H1 (cell line): ENCODE measurements at regions not wholly inside any gene's neighbourhood (a gene's known extent, or its start where the extent isn't known, plus 50 kb on each side); places are given as distances from the start of the nearest gene placed in this dataset.

ENCODE experiments used
- CTCF ChIA-PET: fragments of 300-600 bp; sonication (Branson Sonifier 250); formaldehyde crosslinking; loops from one replicate; lab custom pipeline; 2021; ENCODE audit not compliant: partially characterized antibody; lab: Charles Lee
- POLR2A ChIA-PET: fragments of 300-600 bp; sonication (Branson Sonifier 250); formaldehyde crosslinking; loops from one replicate; lab custom pipeline; 2021; ENCODE audit warnings: inconsistent platforms; ENCODE audit not compliant: partially characterized antibody; lab: Charles Lee
- DNase-seq, 2 experiments: peaks; one replicate each; pipeline versions ENCODE4 v3.0.0 to v3.0.0-alpha.2; 2010 to 2022; ENCODE audit warnings: low spot score in 2 of 2, low read depth in 1 of 2, mixed read lengths in 1 of 2
- FAIRE-seq: peaks from 2 replicates; lab custom pipeline; 2011; peaks lifted over from hg19 to GRCh38; lab: Jason Lieb, UNC
- H2AFZ ChIP-seq: 2 replicates; pipeline ENCODE4 v1.8.1; 2012; ENCODE audit warnings: low read length, inconsistent platforms
- H2AK5ac ChIP-seq: 2 replicates; pipeline ENCODE4 v1.6.1; 2013; ENCODE audit warnings: low read depth, low read length
- H2BK120ac ChIP-seq: replicated peaks from 2 replicates; pipeline ENCODE3; 2013; ENCODE audit warnings: low read depth, low read length, inconsistent platforms
- H2BK12ac ChIP-seq: 2 replicates; pipeline ENCODE4 v1.6.1; 2013; ENCODE audit warnings: low read depth, low read length
- H2BK15ac ChIP-seq: 2 replicates; pipeline ENCODE4 v1.6.1; 2013; ENCODE audit warnings: low read length
- H2BK20ac ChIP-seq: 2 replicates; pipeline ENCODE4 v1.6.1; 2013; ENCODE audit warnings: low read length
- H2BK5ac ChIP-seq: 2 replicates; pipeline ENCODE4 v1.6.1; 2013; ENCODE audit warnings: low read depth, low read length
- H3K14ac ChIP-seq: 2 replicates; pipeline ENCODE4 v1.6.1; 2013; ENCODE audit warnings: inconsistent platforms; ENCODE audit not compliant: insufficient read length
- H3K18ac ChIP-seq: 2 replicates; pipeline ENCODE4 v1.6.1; 2013; ENCODE audit warnings: low read length; ENCODE audit errors: extremely low read depth
- H3K23ac ChIP-seq: 2 replicates; pipeline ENCODE4 v1.6.1; 2013; ENCODE audit warnings: inconsistent platforms; ENCODE audit not compliant: insufficient read length
- H3K23me2 ChIP-seq: 2 replicates; pipeline ENCODE4 v1.6.1; 2013; ENCODE audit warnings: low read depth, low read length
- H3K27ac ChIP-seq: 2 replicates; pipeline ENCODE4 v1.6.1; 2011; ENCODE audit warnings: low read depth, low read length, inconsistent platforms
- H3K27me3 ChIP-seq, 4 experiments: replicated peaks in 1 of 4; 1 replicate in 1 of 4; 2 replicates in 3 of 4; pipeline versions ENCODE4 v1.6.1 to v1.8.1; 2011 to 2013; ENCODE audit warnings: low read length in 3 of 4, mild to moderate bottlenecking in 3 of 4, inconsistent platforms in 2 of 4, mixed read lengths in 2 of 4, moderate library complexity in 1 of 4; ENCODE audit not compliant: control insufficient read depth in 3 of 4, insufficient read depth in 3 of 4; ENCODE audit errors: extremely low read depth in 1 of 4
- H3K36me3 ChIP-seq, 4 experiments: 2 replicates each; pipeline versions ENCODE4 v1.6.1 to v1.8.1; 2011 to 2013; ENCODE audit warnings: mild to moderate bottlenecking in 4 of 4, low read length in 3 of 4, moderate library complexity in 2 of 4, control low read depth in 1 of 4, inconsistent platforms in 1 of 4; ENCODE audit not compliant: insufficient read depth in 4 of 4, control insufficient read depth in 2 of 4
- H3K4ac ChIP-seq: replicated peaks from 2 replicates; pipeline ENCODE3; 2013; ENCODE audit warnings: low read length, low read depth, mixed read lengths, inconsistent platforms; ENCODE audit not compliant: insufficient read length
- H3K4me1 ChIP-seq, 4 experiments: replicated peaks in 1 of 4; 1 replicate in 1 of 4; 2 replicates in 3 of 4; pipeline versions ENCODE4 v1.6.1 to v1.8.1; 2011 to 2013; ENCODE audit warnings: low read length in 3 of 4, inconsistent platforms in 2 of 4, mixed read lengths in 1 of 4; ENCODE audit not compliant: insufficient read depth in 4 of 4, control insufficient read depth in 3 of 4
- H3K4me2 ChIP-seq, 2 experiments: 2 replicates each; pipeline versions ENCODE4 v1.6.1 to v1.8.1; 2011 to 2013; ENCODE audit warnings: low read depth in 2 of 2, low read length in 2 of 2, control low read depth in 1 of 2, inconsistent platforms in 1 of 2, mild to moderate bottlenecking in 1 of 2; ENCODE audit not compliant: insufficient read depth in 1 of 2
- H3K4me3 ChIP-seq, 4 experiments: fragments of 200-600, 300-600 bp in 1 of 4; sonication (generic), shearing (Covaris generic), sonication (Bioruptor Twin) in 1 of 4; 2 replicates each; pipeline versions ENCODE4 v1.5.1 to v1.8.1; 2011 to 2016; ENCODE audit warnings: low read length in 4 of 4, low read depth in 3 of 4, control low read depth in 2 of 4, inconsistent platforms in 2 of 4, mild to moderate bottlenecking in 2 of 4, mixed read lengths in 1 of 4, moderate library complexity in 1 of 4; ENCODE audit not compliant: insufficient read depth in 2 of 4; ENCODE audit errors: extremely low read depth in 1 of 4
- H3K56ac ChIP-seq: replicated peaks from 2 replicates; pipeline ENCODE3; 2013; ENCODE audit warnings: low read depth, mild to moderate bottlenecking, mixed read lengths, low read length, inconsistent platforms; ENCODE audit not compliant: insufficient read length
- H3K79me1 ChIP-seq: 2 replicates; pipeline ENCODE4 v1.6.1; 2013; ENCODE audit warnings: low read depth, low read length, control low read depth
- H3K79me2 ChIP-seq, 2 experiments: 2 replicates each; pipeline versions ENCODE4 v1.6.1 to v1.8.1; 2012 to 2013; ENCODE audit warnings: low read length in 2 of 2, mild to moderate bottlenecking in 2 of 2, inconsistent platforms in 1 of 2; ENCODE audit not compliant: insufficient read depth in 2 of 2, control insufficient read depth in 1 of 2
- H3K9ac ChIP-seq, 4 experiments: replicated peaks in 1 of 4; 1 replicate in 1 of 4; 2 replicates in 3 of 4; pipeline versions ENCODE4 v1.6.1 to v1.8.1; 2011 to 2013; ENCODE audit warnings: low read depth in 3 of 4, low read length in 3 of 4, control low read depth in 2 of 4, mild to moderate bottlenecking in 2 of 4, moderate library complexity in 2 of 4, inconsistent platforms in 1 of 4; ENCODE audit errors: extremely low read depth in 1 of 4
- H3K9me3 ChIP-seq, 2 experiments: 2 replicates each; pipeline versions ENCODE4 v1.6.1 to v1.8.1; 2012 to 2013; ENCODE audit warnings: mild to moderate bottlenecking in 2 of 2, moderate library complexity in 2 of 2, control low read depth in 1 of 2, inconsistent platforms in 1 of 2, low read depth in 1 of 2, low read length in 1 of 2, mixed read lengths in 1 of 2; ENCODE audit not compliant: insufficient read depth in 2 of 2
- H4K20me1 ChIP-seq, 2 experiments: replicated peaks in 1 of 2; 2 replicates each; pipeline versions ENCODE3 to v1.8.1; 2011 to 2013; ENCODE audit warnings: inconsistent platforms in 2 of 2, low read length in 2 of 2, mild to moderate bottlenecking in 1 of 2; ENCODE audit not compliant: insufficient read depth in 2 of 2, control insufficient read depth in 1 of 2
- H4K5ac ChIP-seq: 2 replicates; pipeline ENCODE4 v1.6.1; 2013; ENCODE audit warnings: low read length, low read depth, mixed read lengths, inconsistent platforms; ENCODE audit not compliant: insufficient read length
- H4K8ac ChIP-seq: 2 replicates; pipeline ENCODE4 v1.8.0; 2013; ENCODE audit warnings: mild to moderate bottlenecking, moderate library complexity, low read length, inconsistent platforms; ENCODE audit not compliant: insufficient read depth; ENCODE audit errors: extremely low read depth
- H4K91ac ChIP-seq: replicated peaks from 2 replicates; pipeline ENCODE3; 2013; ENCODE audit warnings: low read length, mixed read lengths, inconsistent platforms; ENCODE audit not compliant: insufficient read length
- ATF2 ChIP-seq: IDR thresholded peaks from 2 replicates; pipeline ENCODE4 v1.6.1; 2012; ENCODE audit warnings: low read length, inconsistent platforms
- CTBP2 ChIP-seq: IDR thresholded peaks from 2 replicates; pipeline ENCODE4 v1.7.0; 2011; ENCODE audit warnings: borderline replicate concordance, mild to moderate bottlenecking, moderate library complexity, mixed read lengths, low read length; ENCODE audit not compliant: insufficient read depth, insufficient read length
- GTF2F1 ChIP-seq: IDR thresholded peaks from 2 replicates; pipeline ENCODE4 v1.6.1; 2012; ENCODE audit warnings: low read depth, low read length, improper control_type of control experiment, borderline replicate concordance
- JUN ChIP-seq: IDR thresholded peaks from 2 replicates; pipeline ENCODE4 v1.6.1; 2011; ENCODE audit warnings: low read depth, mild to moderate bottlenecking, improper control_type of control experiment, low read length
- NANOG ChIP-seq: IDR thresholded peaks from 2 replicates; pipeline ENCODE4 v1.6.1; 2011; ENCODE audit warnings: low read length, low read depth, mild to moderate bottlenecking, inconsistent platforms; ENCODE audit not compliant: insufficient read depth, poor library complexity, severe bottlenecking
- RFX5 ChIP-seq: IDR thresholded peaks from 2 replicates; pipeline ENCODE4 v1.6.1; 2011; ENCODE audit warnings: low read depth, low read length, improper control_type of control experiment, borderline replicate concordance
- SIRT6 ChIP-seq: IDR thresholded peaks from one replicate; pipeline ENCODE4 v1.7.1; 2012; ENCODE audit warnings: low read length, inconsistent platforms
- SP4 ChIP-seq: IDR thresholded peaks from 2 replicates; pipeline ENCODE4 v1.6.1; 2012; ENCODE audit warnings: low read length, inconsistent platforms
- TAF7 ChIP-seq: optimal IDR thresholded peaks from 2 replicates; pipeline ENCODE3; 2011; ENCODE audit warnings: low read depth, mild to moderate bottlenecking, inconsistent platforms, low read length, moderate library complexity, borderline replicate concordance
- USF2 ChIP-seq: IDR thresholded peaks from 2 replicates; pipeline ENCODE4 v1.6.1; 2011; ENCODE audit warnings: low read length, improper control_type of control experiment
- WGBS, 2 experiments: shearing (Covaris generic) in 1 of 2; methylation state at CpG; one replicate each; pipeline versions ENCODE4 v1.1.6 to v1.1.7; 2013 to 2015; ENCODE audit warnings: low lambda C conversion rate in 2 of 2, mixed read lengths in 2 of 2, inconsistent platforms in 1 of 2, low coverage in 1 of 2, missing lambda C conversion rate in 1 of 2; ENCODE audit not compliant: insufficient replicate concordance in 2 of 2, insufficient coverage in 1 of 2, insufficient read length in 1 of 2; ENCODE audit errors: extremely low coverage in 1 of 2, missing lambda C conversion rate in 1 of 2; 5-methylcytosine and 5-hydroxymethylcytosine counted together

GRCh38 chr1:38614861-38615260, 244.7 kb downstream of the RRAGC start:
- WGBS, 2 experiments = 79% methylated on average over 3 of the region's 3 CpGs; no CpG with 5 or more reads in 1 of the 2 experiments
- no peak for TF ChIP-seq GTF2F1
- no peak for TF ChIP-seq CTBP2
- no peak for TF ChIP-seq JUN
- no peak for TF ChIP-seq ATF2
- TF ChIP-seq RFX5 = no peak
- no peak for TF ChIP-seq USF2
- TF ChIP-seq TAF7 = no peak
- TF ChIP-seq SP4 = no peak
- TF ChIP-seq SIRT6 = no peak
- TF ChIP-seq NANOG = no peak

More at GRCh38 chr1:38614861-38615260, 244.7 kb downstream of the RRAGC start:
- H3K4me2 ChIP-seq = no peak overlapping the region
- H3K14ac ChIP-seq = no peak overlapping the region
- H3K9ac ChIP-seq = no peak overlapping the region
- no peak overlapping the region for H3K27ac ChIP-seq
- no peaks in the 10 kb centered on the region for H3K79me1 ChIP-seq
- no peak for FAIRE-seq
- no peak overlapping the region for H2BK5ac ChIP-seq
- H2BK20ac ChIP-seq = no peak overlapping the region
- no peaks in the 10 kb centered on the region; a peak in 1 of 4 replicates for H3K79me2 ChIP-seq
- no peaks in the 10 kb centered on the region for H3K4me1 ChIP-seq
- H3K9me3 ChIP-seq = peaks cover 3% of the 10 kb centered on the region in 2 experiments; a peak in 2 of 4 replicates
- no peaks in the 10 kb centered on the region for H4K20me1 ChIP-seq
- H3K18ac ChIP-seq = no peak overlapping the region
- H4K8ac ChIP-seq = no peak overlapping the region
- no peak for DNase-seq
- H4K91ac ChIP-seq = no peak overlapping the region
- no peak overlapping the region for H2BK120ac ChIP-seq
- no peaks in the 10 kb centered on the region for H3K23me2 ChIP-seq
- no peak overlapping the region for H2BK15ac ChIP-seq
- no peak overlapping the region for H3K4ac ChIP-seq
- POLR2A ChIA-PET = no interaction called here
- H4K5ac ChIP-seq = no peak overlapping the region
- no peak overlapping the region for H3K56ac ChIP-seq
- H3K4me3 ChIP-seq = no peak overlapping the region
- CTCF ChIA-PET = interaction anchor here (1.4 to 1.6 kb wide), 3 partner anchors 9 to 204 kb away, joined by 4 to 7 read pairs (median 6); no protein-coding TSS in a partner anchor
- H3K27me3 ChIP-seq = no peaks in the 10 kb centered on the region
- no peak overlapping the region for H2BK12ac ChIP-seq
- H2AFZ ChIP-seq = no peak overlapping the region
- no peak overlapping the region for H2AK5ac ChIP-seq
- H3K23ac ChIP-seq = no peak overlapping the region
- H3K36me3 ChIP-seq = no peaks in the 10 kb centered on the region
